ENCODE measurements at regions not wholly inside any gene's neighbourhood (a gene's known extent, or its start where the extent isn't known, plus 50 kb on each side); places are given as distances from the start of the nearest gene placed in this dataset.

GRCh38 chr7:125059861-125060456 lies 130.3 kb upstream of the POT1 start:
- ChIA-PET CTCF (no interaction called here), POLR2A (no interaction called here)
- Mint-ChIP-seq H3K9me3 (no peaks in the 10 kb centered on the region), H3K4me1 (ENCODE audit: low read depth) (no peaks in the 10 kb centered on the region), H3K27ac (no peak overlapping the region), H3K36me3 (ENCODE audit: low read depth) (no peaks in the 10 kb centered on the region), H3K4me3 (no peak overlapping the region), H3K27me3 (no peaks in the 10 kb centered on the region)
- intact Hi-C loops (cut with DNase I, micrococcal nuclease) = no loop called here
- DNase-seq = no peak
- ATAC-seq (ENCODE audit: poor library complexity) = no peak
- no peak overlapping the region for H3K4me3 ChIP-seq (ENCODE audit: low read length)
- H3K27me3 ChIP-seq (ENCODE audit: control insufficient read depth in 1 of 2, insufficient read depth in 2 of 2, low read length in 2 of 2) = no peaks in the 10 kb centered on the region
- no peak overlapping the region for H3K27ac ChIP-seq (ENCODE audit: low read depth in 1 of 2, low read length in 2 of 2)
- H3K4me1 ChIP-seq (ENCODE audit: insufficient read depth, low read length) = no peaks in the 10 kb centered on the region
- no peaks in the 10 kb centered on the region for H3K36me3 ChIP-seq (ENCODE audit: insufficient read depth, low read length)
- TF ChIP-seq, protein P1, sequence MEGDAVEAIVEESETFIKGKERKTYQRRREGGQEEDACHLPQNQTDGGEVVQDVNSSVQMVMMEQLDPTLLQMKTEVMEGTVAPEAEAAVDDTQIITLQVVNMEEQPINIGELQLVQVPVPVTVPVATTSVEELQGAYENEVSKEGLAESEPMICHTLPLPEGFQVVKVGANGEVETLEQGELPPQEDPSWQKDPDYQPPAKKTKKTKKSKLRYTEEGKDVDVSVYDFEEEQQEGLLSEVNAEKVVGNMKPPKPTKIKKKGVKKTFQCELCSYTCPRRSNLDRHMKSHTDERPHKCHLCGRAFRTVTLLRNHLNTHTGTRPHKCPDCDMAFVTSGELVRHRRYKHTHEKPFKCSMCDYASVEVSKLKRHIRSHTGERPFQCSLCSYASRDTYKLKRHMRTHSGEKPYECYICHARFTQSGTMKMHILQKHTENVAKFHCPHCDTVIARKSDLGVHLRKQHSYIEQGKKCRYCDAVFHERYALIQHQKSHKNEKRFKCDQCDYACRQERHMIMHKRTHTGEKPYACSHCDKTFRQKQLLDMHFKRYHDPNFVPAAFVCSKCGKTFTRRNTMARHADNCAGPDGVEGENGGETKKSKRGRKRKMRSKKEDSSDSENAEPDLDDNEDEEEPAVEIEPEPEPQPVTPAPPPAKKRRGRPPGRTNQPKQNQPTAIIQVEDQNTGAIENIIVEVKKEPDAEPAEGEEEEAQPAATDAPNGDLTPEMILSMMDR (IDR thresholded peaks at IDR 0.05) = no peak
- no peaks in the 10 kb centered on the region for H3K9me3 ChIP-seq (ENCODE audit: control insufficient read depth in 1 of 2, insufficient read depth in 1 of 2, low read length in 2 of 2)

- Mint-ChIP-seq H3K9me3 (no peaks in the 10 kb centered on the region), H3K36me3 (ENCODE audit: low read depth) (no peaks in the 10 kb centered on the region), H3K27ac (no peak overlapping the region), H3K4me1 (ENCODE audit: low read depth) (no peaks in the 10 kb centered on the region), H3K27me3 (no peaks in the 10 kb centered on the region), H3K4me3 (no peak overlapping the region)
- H3K36me3 ChIP-seq (ENCODE audit: insufficient read depth, low read length) = no peaks in the 10 kb centered on the region
- H3K4me1 ChIP-seq (ENCODE audit: insufficient read depth, low read length) = no peaks in the 10 kb centered on the region
- intact Hi-C loops (cut with DNase I, micrococcal nuclease) = no loop called here
- TF ChIP-seq, protein P1 (IDR thresholded peaks at IDR 0.05) = no peak
- no peak for ATAC-seq (ENCODE audit: poor library complexity)
- POLR2A ChIA-PET = no interaction called here
- H3K4me3 ChIP-seq (ENCODE audit: low read length) = no peak overlapping the region
- H3K27ac ChIP-seq (ENCODE audit: low read depth in 1 of 2, low read length in 2 of 2) = no peak overlapping the region
- no peak for DNase-seq
- H3K9me3 ChIP-seq (ENCODE audit: control insufficient read depth in 1 of 2, insufficient read depth in 1 of 2, low read length in 2 of 2) = peaks cover 0 to 2% of the 10 kb centered on the region in 2 experiments
- CTCF ChIA-PET = no interaction called here
- no peaks in the 10 kb centered on the region for H3K27me3 ChIP-seq (ENCODE audit: control insufficient read depth in 1 of 2, insufficient read depth in 2 of 2, low read length in 2 of 2)
Observed at GRCh38 chr7:125057963-125058362, 128.3 kb upstream of the POT1 start.

- no peak for ATAC-seq (ENCODE audit: poor library complexity)
- Mint-ChIP-seq H3K9me3 (no peaks in the 10 kb centered on the region), H3K4me1 (ENCODE audit: low read depth) (no peaks in the 10 kb centered on the region), H3K4me3 (no peak overlapping the region), H3K27ac (no peak overlapping the region), H3K36me3 (ENCODE audit: low read depth) (no peaks in the 10 kb centered on the region), H3K27me3 (no peaks in the 10 kb centered on the region)
- POLR2A ChIA-PET = no interaction called here
- TF ChIP-seq, protein P1 (IDR thresholded peaks at IDR 0.05) = no peak
- Histone ChIP-seq H3K27ac (ENCODE audit: low read depth in 1 of 2, low read length in 2 of 2) (no peak overlapping the region), H3K4me1 (ENCODE audit: insufficient read depth, low read length) (no peaks in the 10 kb centered on the region), H3K4me3 (ENCODE audit: low read length) (no peak overlapping the region), H3K36me3 (ENCODE audit: insufficient read depth, low read length) (no peaks in the 10 kb centered on the region), H3K27me3 (ENCODE audit: control insufficient read depth in 1 of 2, insufficient read depth in 2 of 2, low read length in 2 of 2) (no peaks in the 10 kb centered on the region), H3K9me3 (ENCODE audit: control insufficient read depth in 1 of 2, insufficient read depth in 1 of 2, low read length in 2 of 2) (peaks cover 0 to 4% of the 10 kb centered on the region in 2 experiments)
- intact Hi-C loops (cut with DNase I, micrococcal nuclease) = no loop called here
- CTCF ChIA-PET = no interaction called here
- no peak for DNase-seq
Observed at GRCh38 chr7:125055376-125055775, 125.8 kb upstream of the POT1 start.

Measured in CD4-positive, alpha-beta T cell (primary cell).